ENCODE measurements at regions not wholly inside any gene's neighbourhood (a gene's known extent, or its start where the extent isn't known, plus 50 kb on each side); places are given as distances from the start of the nearest gene placed in this dataset.

- peak; percentile 63 to 99 (median 93) for DNase-seq
Measured at GRCh38 chr22:46087816-46088277, 62.5 kb upstream of the PPARA start.

- peak in 5 of 56 donors; percentile 40 to 62 (median 54) for DNase-seq
Measured at GRCh38 chr22:46088541-46089311, 61.6 kb upstream of the PPARA start.

- DNase-seq, result no peak
Measured at GRCh38 chr22:46089426-46090035, 60.8 kb upstream of the PPARA start.

GRCh38 chr22:46090036-46090591, 60.2 kb upstream of the PPARA start:
- no peak for DNase-seq

GRCh38 chr22:46090631-46091201, 59.6 kb upstream of the PPARA start:
- no peak for DNase-seq

- DNase-seq, result no peak
Measured at GRCh38 chr22:46091277-46091977, 58.9 kb upstream of the PPARA start.

GRCh38 chr22:46092011-46092410, 58.3 kb upstream of the PPARA start:
- DNase-seq, result no peak

GRCh38 chr22:46092670-46093410, 57.5 kb upstream of the PPARA start:
- no peak for DNase-seq

GRCh38 chr22:46093796-46094195, 56.5 kb upstream of the PPARA start:
- no peak for DNase-seq

- no peak for DNase-seq
Measured at GRCh38 chr22:46094676-46095075, 55.6 kb upstream of the PPARA start.

- no peak for DNase-seq
Measured at GRCh38 chr22:46096051-46096450, 54.3 kb upstream of the PPARA start.

GRCh38 chr22:46096706-46097230, 53.6 kb upstream of the PPARA start:
- no peak for DNase-seq

GRCh38 chr22:46097268-46097900, 52.9 kb upstream of the PPARA start:
- DNase-seq, result no peak

- no peak for DNase-seq
Measured at GRCh38 chr22:46098525-46099475, 51.5 kb upstream of the PPARA start.

- no peak for DNase-seq
Measured at GRCh38 chr22:46099740-46100139, 50.6 kb upstream of the PPARA start.

- no peak for DNase-seq
Measured at GRCh38 chr22:46100401-46101105, 49.8 kb upstream of the PPARA start.
